Mammary epithelial cell (primary cell): ENCODE measurements at regions not wholly inside any gene's neighbourhood (a gene's known extent, or its start where the extent isn't known, plus 50 kb on each side); places are given as distances from the start of the nearest gene placed in this dataset.

Experiments
- EZH2 ChIP-seq: IDR thresholded peaks from 2 replicates; pipeline ENCODE4 v1.6.1; 2012; ENCODE audit warnings: low read length, inconsistent platforms, borderline replicate concordance
- TF ChIP-seq, protein P1 (sequence below), 2 donors: IDR thresholded peaks in 1 of 2; conservative IDR thresholded peaks in 1 of 2; 2 replicates each; pipeline ENCODE4 v1.5.1; 2011 to 2012; ENCODE audit warnings: inconsistent platforms in 2 of 2, low read length in 2 of 2, mild to moderate bottlenecking in 2 of 2, control low read depth in 1 of 2, low read depth in 1 of 2; ENCODE audit not compliant: insufficient read depth in 1 of 2; ENCODE audit errors: extremely low read depth in 1 of 2

DNA sequence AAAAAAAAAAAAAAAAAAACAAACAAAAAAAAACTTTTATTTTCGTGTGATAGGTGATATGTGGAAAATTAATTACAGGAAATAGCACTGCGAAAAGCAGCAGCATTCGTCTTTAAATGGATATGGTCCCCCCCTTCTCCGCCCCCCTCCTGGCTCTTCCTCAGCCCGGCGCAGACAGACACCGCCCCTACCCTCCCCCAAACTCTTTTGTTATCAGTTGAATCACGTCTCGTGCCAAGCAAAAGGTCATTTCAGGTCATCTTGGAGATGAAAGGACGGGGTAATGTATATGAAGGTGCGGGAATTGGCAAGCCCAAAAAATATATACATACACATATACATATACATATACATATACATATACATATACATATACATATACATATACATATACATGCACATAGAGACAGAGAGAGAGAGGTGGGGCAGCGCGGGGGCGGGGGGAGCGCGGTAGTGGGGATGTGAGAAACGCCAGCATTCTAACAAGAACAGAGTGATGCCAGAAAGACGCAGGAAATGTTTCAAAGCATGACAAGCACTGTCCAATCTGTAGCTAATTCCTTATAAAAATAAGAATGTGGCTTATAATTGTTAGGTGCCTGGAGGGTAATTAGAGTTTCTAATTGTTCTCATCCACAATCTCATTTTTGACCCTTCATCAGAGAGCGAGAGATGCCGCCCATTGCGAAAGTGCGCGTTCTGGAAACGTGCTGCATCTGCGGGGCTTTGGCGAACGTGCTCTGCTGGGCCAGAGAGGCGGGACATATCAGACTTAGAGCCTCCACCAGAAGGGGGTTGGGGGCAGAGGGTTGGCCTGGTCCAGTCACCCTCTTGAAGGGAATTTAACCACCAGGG, 214.5 kb upstream of the UBASH3B start:
- no peak for TF ChIP-seq EZH2
- TF ChIP-seq, protein P1, sequence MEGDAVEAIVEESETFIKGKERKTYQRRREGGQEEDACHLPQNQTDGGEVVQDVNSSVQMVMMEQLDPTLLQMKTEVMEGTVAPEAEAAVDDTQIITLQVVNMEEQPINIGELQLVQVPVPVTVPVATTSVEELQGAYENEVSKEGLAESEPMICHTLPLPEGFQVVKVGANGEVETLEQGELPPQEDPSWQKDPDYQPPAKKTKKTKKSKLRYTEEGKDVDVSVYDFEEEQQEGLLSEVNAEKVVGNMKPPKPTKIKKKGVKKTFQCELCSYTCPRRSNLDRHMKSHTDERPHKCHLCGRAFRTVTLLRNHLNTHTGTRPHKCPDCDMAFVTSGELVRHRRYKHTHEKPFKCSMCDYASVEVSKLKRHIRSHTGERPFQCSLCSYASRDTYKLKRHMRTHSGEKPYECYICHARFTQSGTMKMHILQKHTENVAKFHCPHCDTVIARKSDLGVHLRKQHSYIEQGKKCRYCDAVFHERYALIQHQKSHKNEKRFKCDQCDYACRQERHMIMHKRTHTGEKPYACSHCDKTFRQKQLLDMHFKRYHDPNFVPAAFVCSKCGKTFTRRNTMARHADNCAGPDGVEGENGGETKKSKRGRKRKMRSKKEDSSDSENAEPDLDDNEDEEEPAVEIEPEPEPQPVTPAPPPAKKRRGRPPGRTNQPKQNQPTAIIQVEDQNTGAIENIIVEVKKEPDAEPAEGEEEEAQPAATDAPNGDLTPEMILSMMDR (conservative IDR thresholded peaks at IDR 0.05 in 1 of 2, IDR thresholded peaks at IDR 0.05 in 1 of 2; ENCODE audit: extremely low read depth in 1 of 2, insufficient read depth in 1 of 2, low read depth in 1 of 2, low read length in 2 of 2): no peak
